ENCODE measurements at regions not wholly inside any gene's neighbourhood (a gene's known extent, or its start where the extent isn't known, plus 50 kb on each side); places are given as distances from the start of the nearest gene placed in this dataset.

- DNase-seq (ENCODE audit: low spot score), result no peak
These were observed 53.5 kb upstream of the ACSL1 start for GRCh38 chr4:184879271-184879670.

DNA sequence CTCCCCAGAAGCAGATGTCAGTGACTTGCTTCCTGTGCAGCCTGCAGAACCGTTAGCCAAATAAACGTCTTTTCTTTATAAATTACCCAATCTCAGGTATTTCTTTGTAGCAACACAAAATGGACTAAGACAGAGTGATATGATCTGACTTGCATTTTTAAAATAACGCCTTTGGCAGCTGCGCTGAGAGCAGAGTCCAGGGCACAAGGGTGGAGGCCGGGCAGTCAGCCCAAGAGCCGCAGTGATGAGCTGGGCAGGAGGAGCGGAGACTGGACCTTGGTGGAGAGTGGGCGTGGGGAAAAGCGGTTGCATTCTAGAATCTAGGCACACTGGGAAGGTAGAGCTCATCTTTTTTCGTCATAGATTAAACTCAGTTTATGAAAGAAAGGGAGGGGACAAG, 56.5 kb upstream of the ACSL1 start:
- DNase-seq (ENCODE audit: low spot score), result peak; percentile 86

More at GRCh38 chr4:184879271-184879670, 53.5 kb upstream of the ACSL1 start:
- no peak for ATAC-seq

DNA sequence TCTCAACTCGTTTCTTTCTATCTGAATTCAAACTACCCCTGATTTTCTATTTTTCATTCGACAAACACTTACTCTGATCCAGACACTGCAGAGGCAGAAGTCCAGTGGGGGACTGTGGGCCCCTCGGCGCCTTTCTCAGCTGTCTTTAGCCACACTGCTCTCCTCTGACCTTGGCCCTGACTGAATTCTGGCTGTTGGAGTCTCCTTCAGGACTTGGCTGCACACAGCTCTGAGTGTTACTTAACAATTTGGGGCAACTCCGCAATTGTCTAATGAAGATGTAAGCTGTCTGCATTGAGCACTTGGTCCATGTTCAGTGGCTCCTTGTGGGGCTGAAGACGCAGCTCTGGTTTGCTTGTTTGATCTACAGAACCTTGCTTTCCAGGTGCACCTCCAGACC, 57.3 kb upstream of the ACSL1 start:
- ATAC-seq, result no peak
- no peak for DNase-seq (ENCODE audit: low spot score)

More for the DNA sequence above, 56.5 kb upstream of the ACSL1 start:
- ATAC-seq, result peak; percentile 75

DNA sequence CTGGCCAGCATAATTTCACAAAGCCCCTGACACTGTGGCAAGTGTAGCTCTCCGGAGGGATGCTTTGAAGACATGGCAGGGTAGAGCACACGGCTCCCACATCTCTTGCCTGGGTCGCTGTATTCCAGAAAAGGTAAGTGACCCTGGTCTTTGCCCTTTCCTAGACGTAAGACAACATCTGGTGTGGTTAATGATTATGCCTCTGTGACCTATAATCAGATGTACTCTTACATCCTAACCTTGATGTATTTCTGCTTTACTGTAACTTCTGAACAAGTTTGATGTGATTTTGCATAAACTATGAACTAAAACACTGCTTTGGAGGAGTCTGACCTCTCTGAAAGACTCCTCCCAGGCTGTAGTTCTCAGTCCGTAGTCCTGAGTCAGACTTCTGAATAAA, 59.1 kb upstream of the ACSL1 start:
- ATAC-seq (peak; percentile 57), DNase-seq (ENCODE audit: low spot score) (no peak)

DNA sequence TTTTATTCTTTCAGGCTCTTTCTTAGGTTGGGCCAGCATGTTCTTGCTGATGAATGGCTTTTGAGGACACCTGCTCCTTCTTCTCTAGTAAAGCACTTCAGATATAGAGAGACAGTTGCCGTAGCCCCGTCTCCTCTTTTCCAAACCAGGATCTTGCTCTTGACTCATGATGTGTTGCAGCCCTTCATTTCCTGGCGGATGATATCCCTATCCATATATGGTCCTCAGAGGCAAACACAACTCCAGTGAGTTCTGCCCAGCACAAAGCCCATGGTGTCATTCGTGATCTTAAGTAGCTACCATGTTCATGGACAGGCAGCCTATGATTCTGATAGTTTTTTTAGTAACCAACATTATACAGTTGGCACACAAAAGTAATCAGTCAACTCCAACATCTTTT, 59.8 kb upstream of the ACSL1 start:
- ATAC-seq, result no peak
- DNase-seq (ENCODE audit: low spot score), result no peak

DNA sequence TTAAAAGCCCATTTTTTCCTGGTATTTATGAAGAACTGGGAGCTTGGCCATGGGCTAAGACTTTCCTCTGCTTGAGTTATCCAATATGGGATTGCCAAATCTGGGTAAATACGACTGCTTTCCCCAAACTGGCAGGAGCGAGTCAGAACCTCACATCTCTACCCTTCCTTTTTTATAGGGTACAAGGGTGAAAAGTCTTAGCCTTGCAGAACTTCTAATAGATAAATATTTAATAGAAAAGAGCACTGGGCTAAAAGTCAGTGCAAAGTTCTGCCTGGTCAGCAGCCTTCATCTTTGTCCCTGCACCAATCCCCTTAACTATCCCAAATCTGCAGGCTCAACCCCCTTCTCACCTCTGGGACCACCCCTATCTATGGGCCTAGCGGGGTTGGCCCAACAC, 61.6 kb upstream of the ACSL1 start:
- DNase-seq (ENCODE audit: low spot score), result peak; percentile 74
- ATAC-seq, result peak; percentile 69

DNA sequence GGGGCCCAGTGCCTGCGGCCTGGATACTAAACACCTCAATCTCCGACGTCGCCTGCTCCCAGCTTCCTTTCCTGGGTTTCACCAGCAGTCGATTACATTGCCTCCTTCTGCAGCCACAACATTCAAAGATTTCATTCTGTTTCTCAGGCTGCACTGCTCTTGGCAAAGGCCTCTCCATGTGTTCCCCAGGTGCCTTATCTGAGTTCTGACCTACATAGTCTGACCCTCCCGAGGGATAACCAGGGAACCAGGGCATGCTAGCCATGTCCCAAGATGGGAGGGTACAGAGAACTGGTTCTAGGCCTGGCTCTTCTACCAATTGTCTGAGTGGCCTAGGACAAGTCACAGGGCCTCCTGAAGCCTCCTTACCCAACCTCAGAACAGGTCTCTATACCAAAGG, 62.2 kb upstream of the ACSL1 start:
- ATAC-seq (peak; percentile 50), DNase-seq (ENCODE audit: low spot score) (peak; percentile 61)

DNA sequence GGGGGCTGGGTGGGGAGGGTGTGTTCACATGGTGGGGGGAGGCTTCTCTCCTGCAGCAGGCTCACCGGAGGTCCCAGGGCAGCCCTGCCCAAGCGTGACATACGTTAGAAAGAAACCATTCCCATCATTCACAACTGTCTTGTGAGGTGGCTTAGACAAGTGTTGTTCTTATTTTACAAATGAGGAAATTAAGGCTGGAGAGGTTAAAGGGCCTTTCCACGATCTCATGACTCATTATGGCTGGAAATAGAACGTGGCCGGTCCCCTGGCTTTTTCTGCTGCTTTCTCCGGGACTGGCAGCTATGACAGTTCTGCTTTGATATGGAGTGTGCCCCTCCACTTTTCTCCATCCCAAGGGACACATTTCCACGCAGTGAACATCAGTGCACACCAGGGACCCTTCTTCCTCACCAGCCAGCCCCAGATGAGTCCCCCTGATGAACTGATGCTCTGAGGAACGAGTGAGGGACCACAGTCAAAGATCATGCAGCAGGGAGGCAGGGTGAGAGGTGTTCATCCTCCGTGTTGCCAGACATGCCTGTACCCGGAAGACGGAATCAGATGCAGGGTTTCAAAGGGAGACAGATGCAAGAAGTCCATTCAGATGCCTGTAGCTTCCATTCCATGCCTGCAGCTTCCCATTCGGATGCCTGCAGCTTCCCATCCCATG, 64.0 kb upstream of the ACSL1 start:
- no peak for DNase-seq (ENCODE audit: low spot score)

GRCh38 chr4:184890499-184890898, 64.7 kb upstream of the ACSL1 start:
- no peak for DNase-seq (ENCODE audit: low spot score)
- ATAC-seq, result no peak

More for the DNA sequence above, 64.0 kb upstream of the ACSL1 start:
- ATAC-seq, result no peak

GRCh38 chr4:184891816-184892397, 66.1 kb upstream of the ACSL1 start:
- DNase-seq (ENCODE audit: low spot score), result peak; percentile 78
- ATAC-seq, result peak; percentile 54

DNA sequence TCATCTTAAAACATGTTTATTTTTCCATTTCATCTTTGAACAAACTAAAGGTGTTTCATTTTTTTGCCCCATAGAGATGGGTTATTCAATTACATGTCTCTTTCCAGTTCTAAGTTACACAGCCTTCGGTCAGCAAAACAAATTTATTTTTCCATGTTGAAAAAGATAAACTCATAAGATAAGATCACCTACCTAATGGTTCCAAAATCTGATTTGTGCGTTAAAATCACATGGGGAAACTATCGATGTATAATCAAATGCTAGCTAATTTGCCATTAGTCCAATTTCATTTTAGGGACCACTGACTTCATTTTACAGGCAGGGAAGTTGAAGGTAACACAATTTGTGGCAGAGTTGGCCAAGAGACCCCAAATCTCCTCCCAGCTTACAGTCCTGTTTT, 67.2 kb upstream of the ACSL1 start:
- DNase-seq (ENCODE audit: low spot score) (no peak), ATAC-seq (no peak)

- no peak for ATAC-seq
- peak; percentile 51 for DNase-seq (ENCODE audit: low spot score)
These were observed 68.2 kb upstream of the ACSL1 start for GRCh38 chr4:184893801-184894571.

GRCh38 chr4:184895012-184895695, 69.4 kb upstream of the ACSL1 start:
- DNase-seq (ENCODE audit: low spot score) (peak; percentile 58), ATAC-seq (no peak)

DNA sequence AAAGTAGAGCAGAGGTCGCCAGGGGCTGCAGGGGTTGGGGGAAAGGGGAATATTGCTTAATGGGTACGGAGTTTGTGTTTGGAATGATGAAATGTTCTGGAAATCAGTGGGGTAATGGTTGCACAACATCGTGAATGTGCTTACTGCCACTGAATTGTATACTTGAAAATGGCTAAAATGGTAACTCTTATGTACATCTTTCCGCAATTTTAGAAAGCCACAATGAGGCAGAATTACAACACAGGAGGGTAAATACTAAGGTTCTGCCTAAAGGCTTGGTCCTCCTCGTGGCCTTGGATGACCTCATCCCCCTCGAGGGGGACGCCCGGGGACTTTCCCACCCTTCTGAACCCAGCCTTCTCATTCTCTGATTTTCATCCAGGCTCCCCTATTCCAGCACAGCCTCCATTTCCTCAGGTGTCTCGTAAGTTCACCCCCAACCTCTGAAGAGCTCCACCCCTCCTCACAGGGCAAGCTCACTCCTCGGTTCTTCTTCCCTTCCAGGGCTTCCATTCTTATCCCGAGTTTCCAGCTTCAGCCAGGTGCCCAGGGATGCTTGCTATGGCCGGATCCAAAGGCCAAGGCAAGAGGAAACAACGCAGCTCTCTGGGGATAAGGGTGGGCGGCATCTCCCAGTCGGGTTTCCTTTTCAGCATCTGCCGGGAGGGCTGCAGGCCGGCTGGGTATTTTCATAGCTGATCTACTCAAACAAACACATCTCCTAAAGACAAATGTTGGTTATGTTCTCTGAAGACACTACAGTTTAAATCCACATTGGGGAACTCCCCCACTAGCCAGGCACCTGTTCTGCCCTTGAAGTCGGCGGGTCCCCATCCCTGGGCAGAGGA, 71.3 kb upstream of the ACSL1 start:
- ATAC-seq (peak; percentile 33), DNase-seq (ENCODE audit: low spot score) (peak; percentile 76)

DNA sequence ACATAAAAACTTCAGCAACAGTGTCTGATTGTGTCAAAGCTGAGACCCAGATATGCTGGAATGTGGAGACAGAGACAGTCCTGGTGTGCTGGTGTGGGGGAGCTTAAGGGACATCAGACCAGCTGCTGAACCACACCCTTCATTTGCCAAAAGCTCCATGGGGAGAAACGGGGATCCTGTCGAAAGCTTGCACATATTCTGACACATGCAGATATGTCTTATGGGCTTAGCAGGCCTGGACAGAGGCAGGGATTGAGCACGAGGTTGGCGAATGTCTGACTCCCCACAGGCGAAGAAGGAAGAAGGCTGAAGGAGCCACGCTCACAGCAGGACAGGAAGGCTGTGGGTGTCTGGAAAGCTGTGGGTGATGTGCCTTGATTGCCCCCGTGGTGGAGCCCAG, 72.1 kb upstream of the ACSL1 start:
- DNase-seq (ENCODE audit: low spot score), result no peak

GRCh38 chr4:184898793-184899192, 73.0 kb upstream of the ACSL1 start:
- ATAC-seq, result no peak
- DNase-seq (ENCODE audit: low spot score), result no peak

More for the DNA sequence above, 72.1 kb upstream of the ACSL1 start:
- no peak for ATAC-seq

- DNase-seq (ENCODE audit: low spot score) (peak; percentile 94), ATAC-seq (peak; percentile 71)
These were observed 73.7 kb upstream of the ACSL1 start for GRCh38 chr4:184899261-184900134.

- ATAC-seq, result peak; percentile 27
- no peak for DNase-seq (ENCODE audit: low spot score)
These were observed 74.4 kb upstream of the ACSL1 start for GRCh38 chr4:184900184-184900583.

GRCh38 chr4:184902550-184902949, 76.8 kb upstream of the ACSL1 start:
- ATAC-seq (peak; percentile 24), DNase-seq (ENCODE audit: low spot score) (no peak)

Data from left lobe of liver (tissue), 2 donors.